ENCODE measurements at regions not wholly inside any gene's neighbourhood (a gene's known extent, or its start where the extent isn't known, plus 50 kb on each side); places are given as distances from the start of the nearest gene placed in this dataset.

DNA sequence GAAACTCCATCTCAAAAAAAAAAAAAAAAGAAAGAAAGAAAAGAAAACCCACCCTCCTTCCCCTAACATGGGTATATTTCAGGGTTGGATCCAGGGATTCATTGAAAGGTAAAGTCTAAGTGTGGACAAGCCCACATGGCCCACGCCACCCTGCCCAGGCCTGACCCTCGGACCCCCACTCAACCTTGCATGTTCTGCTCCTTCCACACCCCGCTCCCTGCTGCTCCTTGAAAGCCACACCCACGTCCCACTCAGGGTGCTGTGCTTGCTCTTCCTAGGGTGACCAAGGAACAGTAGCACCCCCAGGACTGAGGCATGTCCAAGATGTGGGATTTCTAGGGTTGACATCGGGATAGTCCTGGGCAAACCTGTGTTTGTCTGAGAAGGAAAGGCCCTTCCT lies 172.7 kb upstream of the MYCN start:
- TF ChIP-seq EZH2phosphoT487 (IDR thresholded peaks at IDR 0.05; ENCODE audit: low read length): no peak
- TF ChIP-seq, protein P1, sequence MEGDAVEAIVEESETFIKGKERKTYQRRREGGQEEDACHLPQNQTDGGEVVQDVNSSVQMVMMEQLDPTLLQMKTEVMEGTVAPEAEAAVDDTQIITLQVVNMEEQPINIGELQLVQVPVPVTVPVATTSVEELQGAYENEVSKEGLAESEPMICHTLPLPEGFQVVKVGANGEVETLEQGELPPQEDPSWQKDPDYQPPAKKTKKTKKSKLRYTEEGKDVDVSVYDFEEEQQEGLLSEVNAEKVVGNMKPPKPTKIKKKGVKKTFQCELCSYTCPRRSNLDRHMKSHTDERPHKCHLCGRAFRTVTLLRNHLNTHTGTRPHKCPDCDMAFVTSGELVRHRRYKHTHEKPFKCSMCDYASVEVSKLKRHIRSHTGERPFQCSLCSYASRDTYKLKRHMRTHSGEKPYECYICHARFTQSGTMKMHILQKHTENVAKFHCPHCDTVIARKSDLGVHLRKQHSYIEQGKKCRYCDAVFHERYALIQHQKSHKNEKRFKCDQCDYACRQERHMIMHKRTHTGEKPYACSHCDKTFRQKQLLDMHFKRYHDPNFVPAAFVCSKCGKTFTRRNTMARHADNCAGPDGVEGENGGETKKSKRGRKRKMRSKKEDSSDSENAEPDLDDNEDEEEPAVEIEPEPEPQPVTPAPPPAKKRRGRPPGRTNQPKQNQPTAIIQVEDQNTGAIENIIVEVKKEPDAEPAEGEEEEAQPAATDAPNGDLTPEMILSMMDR (IDR thresholded peaks at IDR 0.05; ENCODE audit: low read length): no peak
